GM23248 (cell line): ENCODE measurements at regions not wholly inside any gene's neighbourhood (a gene's known extent, or its start where the extent isn't known, plus 50 kb on each side); places are given as distances from the start of the nearest gene placed in this dataset.

Experiments
- DNase-seq: peaks from one replicate; pipeline ENCODE4 v3.0.0-alpha.2; 2015
- H2AFZ ChIP-seq: fragments of 200-600 bp; sonication (generic); 2 replicates; pipeline ENCODE4 v1.6.1; 2016; ENCODE audit warnings: antibody characterized with exemption
- H3F3A ChIP-seq: fragments of 200-600 bp; sonication (generic); 2 replicates; pipeline ENCODE4 v1.6.1; 2016; ENCODE audit warnings: mild to moderate bottlenecking, antibody characterized with exemption, mixed run types; ENCODE audit not compliant: insufficient read depth
- H3K27ac ChIP-seq: fragments of 200-600 bp; sonication (generic); 2 replicates; pipeline ENCODE4 v1.5.1; 2016; ENCODE audit warnings: mild to moderate bottlenecking
- H3K27me3 ChIP-seq: fragments of 200-600 bp; sonication (generic); replicated peaks from 2 replicates; pipeline ENCODE4 v1.6.1; 2016; ENCODE audit warnings: mild to moderate bottlenecking; ENCODE audit not compliant: insufficient read depth
- H3K36me3 ChIP-seq: fragments of 200-600 bp; sonication (generic); 2 replicates; pipeline ENCODE4 v1.6.1; 2016; ENCODE audit warnings: low read depth, mild to moderate bottlenecking
- H3K4me1 ChIP-seq: fragments of 200-600 bp; sonication (generic); 2 replicates; pipeline ENCODE4 v1.6.1; 2016; ENCODE audit warnings: mild to moderate bottlenecking; ENCODE audit not compliant: insufficient read depth
- H3K4me2 ChIP-seq: fragments of 200-600 bp; sonication (generic); one replicate; pipeline ENCODE4 v1.6.1; 2016; ENCODE audit warnings: mild to moderate bottlenecking; ENCODE audit not compliant: unreplicated experiment
- H3K4me3 ChIP-seq: fragments of 200-600 bp; sonication (generic); 2 replicates; pipeline ENCODE4 v1.5.1; 2016; ENCODE audit warnings: mild to moderate bottlenecking
- H3K79me2 ChIP-seq: fragments of 200-600 bp; sonication (generic); 2 replicates; pipeline ENCODE4 v1.6.1; 2016; ENCODE audit warnings: mild to moderate bottlenecking; ENCODE audit not compliant: insufficient read depth
- H3K9ac ChIP-seq: fragments of 200-600 bp; sonication (generic); 2 replicates; pipeline ENCODE4 v1.6.1; 2016; ENCODE audit warnings: mild to moderate bottlenecking
- H3K9me2 ChIP-seq: fragments of 200-600 bp; sonication (generic); 2 replicates; pipeline ENCODE4 v1.6.1; 2016; ENCODE audit warnings: mixed run types, mild to moderate bottlenecking, moderate library complexity; ENCODE audit not compliant: insufficient read depth
- H3K9me3 ChIP-seq: fragments of 200-600 bp; sonication (generic); one replicate; pipeline ENCODE4 v1.6.1; 2017; ENCODE audit warnings: low read depth
- H4K20me1 ChIP-seq: fragments of 200-600 bp; sonication (generic); 2 replicates; pipeline ENCODE4 v1.6.0; 2016; ENCODE audit not compliant: insufficient read depth
- EZH2 ChIP-seq: fragments of 200-600 bp; sonication (generic); IDR thresholded peaks from 2 replicates; pipeline ENCODE4 v1.6.1; 2018; ENCODE audit warnings: antibody characterized with exemption, mild to moderate bottlenecking; ENCODE audit not compliant: insufficient read depth, poor library complexity, severe bottlenecking
- EZH2phosphoT487 ChIP-seq: fragments of 200-600 bp; sonication (generic); IDR thresholded peaks from 2 replicates; pipeline ENCODE4 v1.6.1; 2018; ENCODE audit warnings: antibody characterized with exemption, moderate library complexity, mild to moderate bottlenecking, low read depth; ENCODE audit not compliant: insufficient read depth
- WGBS, 2 experiments: methylation state at CpG; one replicate each; pipeline ENCODE4 v1.1.6; 2015 to 2017; ENCODE audit warnings: low lambda C conversion rate in 2 of 2, low coverage in 1 of 2; ENCODE audit errors: missing lambda C conversion rate in 2 of 2; 5-methylcytosine and 5-hydroxymethylcytosine counted together
- in situ Hi-C: fragments of 300-500 bp; cut with MboI; formaldehyde crosslinking; loops from 2 replicates; pipeline ENCODE4 v1.15.0; 2020

- no peak for TF ChIP-seq EZH2phosphoT487
- no peak for TF ChIP-seq EZH2
- Histone ChIP-seq H3K36me3 (no peaks in the 10 kb centered on the region), H2AFZ (no peak overlapping the region), H3K4me1 (no peaks in the 10 kb centered on the region), H3K4me2 (no peak overlapping the region), H3F3A (no peaks in the 10 kb centered on the region), H3K79me2 (no peaks in the 10 kb centered on the region), H3K9me2 (no peaks in the 10 kb centered on the region), H3K27ac (no peak overlapping the region), H3K9me3 (no peaks in the 10 kb centered on the region), H3K27me3 (no peaks in the 10 kb centered on the region), H4K20me1 (no peaks in the 10 kb centered on the region), H3K9ac (no peak overlapping the region), H3K4me3 (no peak overlapping the region)
- in situ Hi-C loops: no loop called here
- 64 to 67% methylated on average over 3 of the region's 3 CpGs for WGBS, 2 experiments
- no peak for DNase-seq
Observed at GRCh38 chr9:3762076-3762475, 236.3 kb upstream of the RFX3 start.

- 93 to 97% methylated on average over 4 of the region's 4 CpGs for WGBS, 2 experiments
- no peak for TF ChIP-seq EZH2phosphoT487
- TF ChIP-seq EZH2: no peak
- no peak for DNase-seq
Observed at GRCh38 chr9:3760031-3760430, 234.2 kb upstream of the RFX3 start.

GRCh38 chr9:3758816-3759576 is 233.2 kb upstream of the RFX3 start:
- in situ Hi-C loops: no loop called here
- no peaks in the 10 kb centered on the region for H4K20me1 ChIP-seq
- no peaks in the 10 kb centered on the region for H3K9me3 ChIP-seq
- H2AFZ ChIP-seq: no peak overlapping the region
- no peak overlapping the region for H3K9ac ChIP-seq
- no peaks in the 10 kb centered on the region for H3K36me3 ChIP-seq
- no peak for TF ChIP-seq EZH2phosphoT487
- no peak for TF ChIP-seq EZH2
- H3K27ac ChIP-seq: no peak overlapping the region
- WGBS, 2 experiments: 71 to 75% methylated on average over 5 of the region's 5 CpGs
- no peaks in the 10 kb centered on the region for H3K9me2 ChIP-seq
- no peaks in the 10 kb centered on the region for H3K4me1 ChIP-seq
- no peak overlapping the region for H3K4me3 ChIP-seq
- H3K79me2 ChIP-seq: no peaks in the 10 kb centered on the region
- H3F3A ChIP-seq: no peaks in the 10 kb centered on the region
- no peak overlapping the region for H3K4me2 ChIP-seq
- H3K27me3 ChIP-seq: no peaks in the 10 kb centered on the region
- DNase-seq: no peak

More at GRCh38 chr9:3760031-3760430, 234.2 kb upstream of the RFX3 start:
- in situ Hi-C loops: no loop called here
- no peaks in the 10 kb centered on the region for H3K9me2 ChIP-seq
- H3K9me3 ChIP-seq: no peaks in the 10 kb centered on the region
- no peak overlapping the region for H3K4me2 ChIP-seq
- H3K4me3 ChIP-seq: no peak overlapping the region
- H3K36me3 ChIP-seq: no peaks in the 10 kb centered on the region
- no peaks in the 10 kb centered on the region for H3K4me1 ChIP-seq
- no peaks in the 10 kb centered on the region for H3K27me3 ChIP-seq
- H3K79me2 ChIP-seq: no peaks in the 10 kb centered on the region
- H4K20me1 ChIP-seq: no peaks in the 10 kb centered on the region
- no peak overlapping the region for H3K9ac ChIP-seq
- no peak overlapping the region for H2AFZ ChIP-seq
- H3F3A ChIP-seq: no peaks in the 10 kb centered on the region
- H3K27ac ChIP-seq: no peak overlapping the region

GRCh38 chr9:3756071-3756470 is 230.3 kb upstream of the RFX3 start:
- no peaks in the 10 kb centered on the region for H3K36me3 ChIP-seq
- H4K20me1 ChIP-seq: no peaks in the 10 kb centered on the region
- H3K9ac ChIP-seq: no peak overlapping the region
- no peaks in the 10 kb centered on the region for H3K9me2 ChIP-seq
- no peak overlapping the region for H3K27ac ChIP-seq
- H3K79me2 ChIP-seq: no peaks in the 10 kb centered on the region
- no peak overlapping the region for H2AFZ ChIP-seq
- no peaks in the 10 kb centered on the region for H3K9me3 ChIP-seq
- H3K27me3 ChIP-seq: no peaks in the 10 kb centered on the region
- H3K4me3 ChIP-seq: no peak overlapping the region
- peaks cover 10% of the 10 kb centered on the region for H3F3A ChIP-seq
- no peak for DNase-seq
- peaks cover 15% of the 10 kb centered on the region for H3K4me1 ChIP-seq
- in situ Hi-C loops: no loop called here
- no peak overlapping the region for H3K4me2 ChIP-seq
- 94 to 95% methylated on average over 3 of the region's 3 CpGs for WGBS, 2 experiments
- no peak for TF ChIP-seq EZH2phosphoT487
- TF ChIP-seq EZH2: no peak
